HG03196 (cell line): ENCODE measurements at regions not wholly inside any gene's neighbourhood (a gene's known extent, or its start where the extent isn't known, plus 50 kb on each side); places are given as distances from the start of the nearest gene placed in this dataset.
"Not testable (repeated sequence)": the region's sequence is repeated elsewhere in the genome, so short reads cannot be mapped to it uniquely, and the experiment has no call there.

Experiments used
- ATAC-seq: cut with Tn5 transposase; IDR thresholded peaks from one replicate; pipeline ENCODE4 v1.9.1; 2021; ENCODE audit not compliant: unreplicated experiment

- no peak for ATAC-seq
These were observed 75.3 kb downstream of the TMEM167A start for GRCh38 chr5:83001796-83002381.

- no peak for ATAC-seq
These were observed 76.3 kb downstream of the TMEM167A start for GRCh38 chr5:83000922-83001321.

GRCh38 chr5:83000428-83000827 lies 76.8 kb downstream of the TMEM167A start:
- ATAC-seq = no peak

- no peak for ATAC-seq
These were observed 83.8 kb downstream of the TMEM167A start for GRCh38 chr5:82993416-82993815.

- no peak for ATAC-seq
These were observed 84.5 kb downstream of the TMEM167A start for GRCh38 chr5:82992646-82993045.

GRCh38 chr5:82991678-82992323 lies 85.4 kb downstream of the TMEM167A start:
- no peak for ATAC-seq

GRCh38 chr5:82991059-82991458 lies 86.1 kb downstream of the TMEM167A start:
- no peak for ATAC-seq

GRCh38 chr5:82987188-82987587 lies 90.0 kb downstream of the TMEM167A start:
- ATAC-seq = no peak

- no peak for ATAC-seq
These were observed 90.8 kb downstream of the TMEM167A start for GRCh38 chr5:82986404-82986803.

GRCh38 chr5:82985763-82986162 lies 91.4 kb downstream of the TMEM167A start:
- no peak for ATAC-seq

- ATAC-seq = no peak
These were observed 92.1 kb downstream of the TMEM167A start for GRCh38 chr5:82984786-82985735.

- ATAC-seq = no peak
These were observed 94.3 kb downstream of the TMEM167A start for GRCh38 chr5:82982846-82983245.

- not testable (repeated sequence) for ATAC-seq
These were observed 100.3 kb downstream of the TMEM167A start for GRCh38 chr5:82976887-82977286.

GRCh38 chr5:82975812-82976211 lies 101.4 kb downstream of the TMEM167A start:
- no peak for ATAC-seq

- no peak for ATAC-seq
These were observed 101.8 kb downstream of the TMEM167A start for GRCh38 chr5:82975396-82975795.

- not testable (repeated sequence) for ATAC-seq
These were observed 102.8 kb downstream of the TMEM167A start for GRCh38 chr5:82974346-82974745.

- ATAC-seq = no peak
These were observed 105.3 kb downstream of the TMEM167A start for GRCh38 chr5:82971901-82972300.

GRCh38 chr5:82971034-82971806 lies 106.0 kb downstream of the TMEM167A start:
- ATAC-seq = not testable (repeated sequence)

- ATAC-seq = not testable (repeated sequence)
These were observed 107.8 kb downstream of the TMEM167A start for GRCh38 chr5:82969221-82969976.

GRCh38 chr5:82967072-82967471 lies 110.1 kb downstream of the TMEM167A start:
- no peak for ATAC-seq
